HepG2 (cell line): ENCODE measurements at regions not wholly inside any gene's neighbourhood (a gene's known extent, or its start where the extent isn't known, plus 50 kb on each side); places are given as distances from the start of the nearest gene placed in this dataset.

ENCODE experiments used
- ATAC-seq: fragments of 200-7000 bp; cut with Tn5 transposase; 3 replicates; pipeline ENCODE4 v1.9.1; 2020; ENCODE audit warnings: mild to moderate bottlenecking, moderate library complexity
- BruUV-seq: library from RNA; stranded (reverse); fragments of 400-500 nt; replicated peaks from 2 replicates; lab custom pipeline; 2021; lab: Mats Ljungman, UMichigan
- CTCF ChIA-PET: fragments of 300-600 bp; formaldehyde crosslinking; extraction: SDS; loops from one replicate; lab custom pipeline; 2021; ENCODE audit warnings: low total read pairs, inconsistent platforms, low intra/inter-chr PET ratio; lab: Yijun Ruan, JAX
- POLR2A ChIA-PET: fragments of 350-600 bp; sonication (Branson Sonifier 250); formaldehyde crosslinking; loops from one replicate; lab custom pipeline; 2020; ENCODE audit warnings: antibody characterized with exemption, inconsistent platforms; lab: Yijun Ruan, JAX
- DNase-seq: peaks from one replicate; pipeline ENCODE4 v3.0.0-alpha.2; 2015; ENCODE audit warnings: low spot score
- FAIRE-seq: peaks from 3 replicates; lab custom pipeline; 2011; peaks lifted over from hg19 to GRCh38; lab: Jason Lieb, UNC
- H2AFZ ChIP-seq: one replicate; pipeline ENCODE4 v1.6.1; 2011; ENCODE audit warnings: low read length, inconsistent platforms
- H3K27ac ChIP-seq: fragments of 300-600 bp; 3 replicates; pipeline ENCODE4 v1.8.0; 2011; ENCODE audit warnings: mixed run types, mild to moderate bottlenecking, mixed read lengths, low read length, inconsistent platforms; ENCODE audit not compliant: insufficient read depth; ENCODE audit errors: extremely low read length
- H3K27me3 ChIP-seq, 2 experiments: fragments of 200-600 bp in 1 of 2; 2 replicates in 1 of 2; 3 replicates in 1 of 2; pipeline versions ENCODE4 v1.6.0 to v1.8.0; 2011; ENCODE audit warnings: low read length in 2 of 2, mild to moderate bottlenecking in 2 of 2, moderate library complexity in 2 of 2, inconsistent platforms in 1 of 2; ENCODE audit not compliant: insufficient read depth in 2 of 2, control insufficient read depth in 1 of 2
- H3K36me3 ChIP-seq, 2 experiments: fragments of 200-600 bp in 1 of 2; replicated peaks in 1 of 2; 2 replicates in 1 of 2; 3 replicates in 1 of 2; pipeline versions ENCODE4 v1.5.1 to v1.8.0; 2011; ENCODE audit warnings: low read length in 2 of 2, inconsistent platforms in 1 of 2; ENCODE audit not compliant: insufficient read depth in 2 of 2, control insufficient read depth in 1 of 2
- H3K4me1 ChIP-seq: 2 replicates; pipeline ENCODE4 v1.5.1; 2012; ENCODE audit warnings: low read length, inconsistent platforms; ENCODE audit not compliant: insufficient read depth
- H3K4me2 ChIP-seq: 2 replicates; pipeline ENCODE4 v1.6.0; 2011; ENCODE audit warnings: low read depth, low read length, inconsistent platforms
- H3K4me3 ChIP-seq, 3 experiments: fragments of 200-600 bp in 1 of 3; sonication (generic), shearing (Covaris generic) in 1 of 3; replicated peaks in 1 of 3; 2 replicates each; pipeline ENCODE4 v1.5.1; 2011 to 2016; ENCODE audit warnings: low read length in 3 of 3, inconsistent platforms in 2 of 3, low read depth in 2 of 3, mild to moderate bottlenecking in 2 of 3, control low read depth in 1 of 3, mixed read lengths in 1 of 3; ENCODE audit not compliant: insufficient read depth in 1 of 3
- H3K79me2 ChIP-seq: one replicate; pipeline ENCODE4 v1.6.1; 2011; ENCODE audit warnings: low read length, inconsistent platforms; ENCODE audit not compliant: insufficient read depth
- H3K9ac ChIP-seq: 2 replicates; pipeline ENCODE4 v1.6.0; 2011; ENCODE audit warnings: mild to moderate bottlenecking, low read depth, low read length, inconsistent platforms; ENCODE audit not compliant: insufficient read depth
- H3K9me3 ChIP-seq: 2 replicates; pipeline ENCODE4 v1.5.1; 2012; ENCODE audit warnings: mild to moderate bottlenecking, low read length
- H4K20me1 ChIP-seq: 2 replicates; pipeline ENCODE4 v1.6.0; 2011; ENCODE audit warnings: inconsistent platforms, mild to moderate bottlenecking, low read length, moderate library complexity; ENCODE audit not compliant: insufficient read depth
- PAWR ChIP-seq: sonication (generic); formaldehyde crosslinking; IDR thresholded peaks from 2 replicates; pipeline ENCODE4 v1.4.0; 2020; ENCODE audit warnings: missing genetic modification reagents, mild to moderate bottlenecking, borderline replicate concordance
- RXRA ChIP-seq: sonication (generic); formaldehyde crosslinking; IDR thresholded peaks from 2 replicates; pipeline ENCODE4 v1.5.1; 2020; ENCODE audit warnings: missing genetic modification reagents
- SOX6 ChIP-seq, 2 experiments: fragments of 450-650 bp in 1 of 2; sonication (generic) in 1 of 2; formaldehyde crosslinking in 1 of 2; IDR thresholded peaks; 2 replicates each; pipeline versions ENCODE4 v1.4.0 to v1.6.1; 2017 to 2020; ENCODE audit warnings: antibody characterized with exemption in 1 of 2, mild to moderate bottlenecking in 1 of 2, missing genetic modification reagents in 1 of 2
- ZNF713 ChIP-seq: sonication (generic); formaldehyde crosslinking; IDR thresholded peaks from 2 replicates; pipeline ENCODE4 v1.4.0; 2020; ENCODE audit warnings: mild to moderate bottlenecking, missing genetic modification reagents
- WGBS: methylation state at CpG from one replicate; pipeline ENCODE4 v1.1.6; 2017; ENCODE audit warnings: low lambda C conversion rate; 5-methylcytosine and 5-hydroxymethylcytosine counted together
- in situ Hi-C: cut with HindIII; loops from 2 replicates; pipeline ENCODE4 v1.10.0; 2017; ENCODE audit warnings: low pct_unique_long_range_greater_than_20kb; ENCODE audit not compliant: extremely low pct_ligation_motif_present
- intact Hi-C: fragments of 100-400 bp; cut with micrococcal nuclease; formaldehyde crosslinking; loops from one replicate; pipeline ENCODE4 v1.10.0; 2022; ENCODE audit not compliant: unreplicated experiment
- TF ChIP-seq, protein P1 (sequence below): IDR thresholded peaks from 2 replicates; pipeline ENCODE4 v1.6.1; 2012; ENCODE audit warnings: low read length, improper control_type of control experiment
- TF ChIP-seq, protein P2 (sequence below): sonication (generic); formaldehyde crosslinking; IDR thresholded peaks from 2 replicates; pipeline ENCODE4 v1.8.1; 2023; ENCODE audit warnings: mild to moderate bottlenecking, missing genetic modification reagents

DNA sequence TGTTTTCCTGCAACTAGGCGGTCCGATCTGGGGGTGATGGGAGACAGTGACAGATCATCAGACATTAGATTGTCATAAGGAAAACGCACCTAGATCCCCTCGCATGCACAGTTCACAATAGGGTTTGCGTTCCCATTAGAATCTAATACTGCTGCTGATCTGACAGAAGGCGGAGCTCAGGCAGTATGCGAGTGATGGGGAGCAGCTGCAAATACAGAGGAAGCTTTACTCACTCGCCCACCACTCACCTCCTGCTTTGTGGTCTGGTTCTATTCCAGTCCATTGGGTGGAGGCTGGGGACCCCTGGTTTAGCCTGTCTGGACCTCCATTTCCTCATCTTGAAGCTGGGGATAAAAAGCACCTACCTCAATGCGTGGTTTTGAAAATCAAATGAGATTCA, 437.5 kb upstream of the PROK2 start:
- Histone ChIP-seq H4K20me1 (no peaks in the 10 kb centered on the region), H3K9ac (no peak overlapping the region), H3K27ac (no peak overlapping the region), H2AFZ (no peak overlapping the region), H3K4me3 (no peak overlapping the region), H3K4me2 (no peak overlapping the region), H3K4me1 (no peaks in the 10 kb centered on the region), H3K79me2 (no peaks in the 10 kb centered on the region), H3K36me3 (no peaks in the 10 kb centered on the region), H3K9me3 (peaks cover 20% of the 10 kb centered on the region), H3K27me3 (no peaks in the 10 kb centered on the region)
- CTCF ChIA-PET = no interaction called here
- intact Hi-C loops (no loop called here), in situ Hi-C loops (no loop called here)
- POLR2A ChIA-PET = no interaction called here
- TF ChIP-seq ZNF713 (CRISPR knock-in tag) (no peak), SOX6 (IDR thresholded peaks at IDR 0.05) (no peak), SOX6 (CRISPR knock-in tag; IDR thresholded peaks at IDR 0.05) (no peak), RXRA (no peak), PAWR (CRISPR knock-in tag) (no peak)
- TF ChIP-seq, protein P1, sequence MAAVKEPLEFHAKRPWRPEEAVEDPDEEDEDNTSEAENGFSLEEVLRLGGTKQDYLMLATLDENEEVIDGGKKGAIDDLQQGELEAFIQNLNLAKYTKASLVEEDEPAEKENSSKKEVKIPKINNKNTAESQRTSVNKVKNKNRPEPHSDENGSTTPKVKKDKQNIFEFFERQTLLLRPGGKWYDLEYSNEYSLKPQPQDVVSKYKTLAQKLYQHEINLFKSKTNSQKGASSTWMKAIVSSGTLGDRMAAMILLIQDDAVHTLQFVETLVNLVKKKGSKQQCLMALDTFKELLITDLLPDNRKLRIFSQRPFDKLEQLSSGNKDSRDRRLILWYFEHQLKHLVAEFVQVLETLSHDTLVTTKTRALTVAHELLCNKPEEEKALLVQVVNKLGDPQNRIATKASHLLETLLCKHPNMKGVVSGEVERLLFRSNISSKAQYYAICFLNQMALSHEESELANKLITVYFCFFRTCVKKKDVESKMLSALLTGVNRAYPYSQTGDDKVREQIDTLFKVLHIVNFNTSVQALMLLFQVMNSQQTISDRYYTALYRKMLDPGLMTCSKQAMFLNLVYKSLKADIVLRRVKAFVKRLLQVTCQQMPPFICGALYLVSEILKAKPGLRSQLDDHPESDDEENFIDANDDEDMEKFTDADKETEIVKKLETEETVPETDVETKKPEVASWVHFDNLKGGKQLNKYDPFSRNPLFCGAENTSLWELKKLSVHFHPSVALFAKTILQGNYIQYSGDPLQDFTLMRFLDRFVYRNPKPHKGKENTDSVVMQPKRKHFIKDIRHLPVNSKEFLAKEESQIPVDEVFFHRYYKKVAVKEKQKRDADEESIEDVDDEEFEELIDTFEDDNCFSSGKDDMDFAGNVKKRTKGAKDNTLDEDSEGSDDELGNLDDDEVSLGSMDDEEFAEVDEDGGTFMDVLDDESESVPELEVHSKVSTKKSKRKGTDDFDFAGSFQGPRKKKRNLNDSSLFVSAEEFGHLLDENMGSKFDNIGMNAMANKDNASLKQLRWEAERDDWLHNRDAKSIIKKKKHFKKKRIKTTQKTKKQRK = no peak
- TF ChIP-seq, protein P2, sequence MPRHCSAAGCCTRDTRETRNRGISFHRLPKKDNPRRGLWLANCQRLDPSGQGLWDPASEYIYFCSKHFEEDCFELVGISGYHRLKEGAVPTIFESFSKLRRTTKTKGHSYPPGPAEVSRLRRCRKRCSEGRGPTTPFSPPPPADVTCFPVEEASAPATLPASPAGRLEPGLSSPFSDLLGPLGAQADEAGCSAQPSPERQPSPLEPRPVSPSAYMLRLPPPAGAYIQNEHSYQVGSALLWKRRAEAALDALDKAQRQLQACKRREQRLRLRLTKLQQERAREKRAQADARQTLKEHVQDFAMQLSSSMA (CRISPR knock-in tag) = no peak
- FAIRE-seq = no peak
- no peak for ATAC-seq
- WGBS = 58% methylated on average over 9 of the region's 9 CpGs
- no peak for DNase-seq
- no TSS peak for BruUV-seq
